Sigmoid colon (tissue), 6 donors: ENCODE measurements at regions not wholly inside any gene's neighbourhood (a gene's known extent, or its start where the extent isn't known, plus 50 kb on each side); places are given as distances from the start of the nearest gene placed in this dataset.
"Not testable (repeated sequence)": the region's sequence is repeated elsewhere in the genome, so short reads cannot be mapped to it uniquely, and the experiment has no call there.

Experiments used
- DNase-seq: peaks from one replicate; pipeline ENCODE4 v3.0.0-alpha.2; 2019
- H3K27ac ChIP-seq, 4 donors: fragments of 200-600 bp; sonication (generic); one replicate each; pipeline ENCODE4 v1.5.1; 2016 to 2019; ENCODE audit warnings: mild to moderate bottlenecking in 1 of 4
- H3K27me3 ChIP-seq, 3 donors: fragments of 200-600 bp; sonication (generic); one replicate each; pipeline ENCODE4 v1.5.1; 2019; ENCODE audit warnings: mild to moderate bottlenecking in 1 of 3
- H3K36me3 ChIP-seq, 4 donors: fragments of 200-600 bp; sonication (generic); one replicate each; pipeline ENCODE4 v1.5.1; 2016 to 2019
- H3K4me1 ChIP-seq, 4 donors: fragments of 200-600 bp; sonication (generic); one replicate each; pipeline ENCODE4 v1.5.1; 2017 to 2019
- H3K4me3 ChIP-seq, 4 donors: fragments of 200-600 bp; sonication (generic); one replicate each; pipeline ENCODE4 v1.5.1; 2017 to 2019; ENCODE audit warnings: mild to moderate bottlenecking in 2 of 4, moderate library complexity in 1 of 4
- H3K9me3 ChIP-seq, 4 donors: fragments of 200-600 bp in 3 of 4; sonication (generic) in 3 of 4; one replicate each; pipeline versions ENCODE4 v1.5.1 to v1.6.1; 2013 to 2019
- EP300 ChIP-seq, 4 donors: sonication (generic); formaldehyde crosslinking; IDR thresholded peaks; one replicate each; pipeline ENCODE4 v1.6.1; 2017; ENCODE audit warnings: antibody characterized with exemption in 4 of 4
- POLR2A ChIP-seq, 2 donors: fragments of 450-650 bp; IDR thresholded peaks; one replicate each; pipeline ENCODE4 v1.6.1; 2016; ENCODE audit warnings: antibody characterized with exemption in 2 of 2, mild to moderate bottlenecking in 2 of 2, moderate library complexity in 2 of 2
- POLR2AphosphoS5 ChIP-seq, 4 donors: sonication (generic); formaldehyde crosslinking; IDR thresholded peaks; one replicate each; pipeline ENCODE4 v1.6.1; 2017; ENCODE audit warnings: antibody characterized with exemption in 4 of 4
- WGBS, 2 donors: extraction: QIAGEN DNeasy Blood & Tissue Kit; methylation state at CpG; one replicate each; pipeline ENCODE4 v1.1.7; 2013; 5-methylcytosine and 5-hydroxymethylcytosine counted together
- intact Hi-C: fragments of 100-400 bp; cut with DNase I; formaldehyde crosslinking; loops from one replicate; pipeline ENCODE4 v1.15.1; 2023
- TF ChIP-seq, protein P1 (sequence below), 4 experiments: fragments of 450-650 bp in 3 of 4; fragments of 200-600 bp in 1 of 4; IDR thresholded peaks; one replicate each; pipeline ENCODE4 v1.5.1; 2016 to 2019; ENCODE audit warnings: antibody characterized with exemption in 4 of 4, mild to moderate bottlenecking in 3 of 4, moderate library complexity in 2 of 4
- donor health status: healthy with polysubstance abuse.
- donor health status: healthy.

GRCh38 chr2:89797320-89798038, 1106.0 kb downstream of the RPIA start:
- TF ChIP-seq, protein P1, sequence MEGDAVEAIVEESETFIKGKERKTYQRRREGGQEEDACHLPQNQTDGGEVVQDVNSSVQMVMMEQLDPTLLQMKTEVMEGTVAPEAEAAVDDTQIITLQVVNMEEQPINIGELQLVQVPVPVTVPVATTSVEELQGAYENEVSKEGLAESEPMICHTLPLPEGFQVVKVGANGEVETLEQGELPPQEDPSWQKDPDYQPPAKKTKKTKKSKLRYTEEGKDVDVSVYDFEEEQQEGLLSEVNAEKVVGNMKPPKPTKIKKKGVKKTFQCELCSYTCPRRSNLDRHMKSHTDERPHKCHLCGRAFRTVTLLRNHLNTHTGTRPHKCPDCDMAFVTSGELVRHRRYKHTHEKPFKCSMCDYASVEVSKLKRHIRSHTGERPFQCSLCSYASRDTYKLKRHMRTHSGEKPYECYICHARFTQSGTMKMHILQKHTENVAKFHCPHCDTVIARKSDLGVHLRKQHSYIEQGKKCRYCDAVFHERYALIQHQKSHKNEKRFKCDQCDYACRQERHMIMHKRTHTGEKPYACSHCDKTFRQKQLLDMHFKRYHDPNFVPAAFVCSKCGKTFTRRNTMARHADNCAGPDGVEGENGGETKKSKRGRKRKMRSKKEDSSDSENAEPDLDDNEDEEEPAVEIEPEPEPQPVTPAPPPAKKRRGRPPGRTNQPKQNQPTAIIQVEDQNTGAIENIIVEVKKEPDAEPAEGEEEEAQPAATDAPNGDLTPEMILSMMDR (IDR thresholded peaks at IDR 0.05): no peak
- TF ChIP-seq EP300 (IDR thresholded peaks at IDR 0.05) (no peak), POLR2AphosphoS5 (IDR thresholded peaks at IDR 0.05) (no peak), POLR2A (IDR thresholded peaks at IDR 0.05) (no peak)
- 81 to 87% methylated on average over 15 of the region's 15 CpGs for WGBS, 2 donors
- Histone ChIP-seq H3K27me3 (no peaks in the 10 kb centered on the region), H3K4me1 (no peaks in the 10 kb centered on the region), H3K9me3 (peaks cover 0 to 45% (median 27%) of the 10 kb centered on the region in 4 donors), H3K4me3 (no peak overlapping the region), H3K27ac (no peak overlapping the region), H3K36me3 (no peaks in the 10 kb centered on the region)
- DNase-seq: no peak
- intact Hi-C loops: no loop called here

GRCh38 chr2:89801207-89801606, 1109.7 kb downstream of the RPIA start:
- H3K27ac ChIP-seq, H3K4me1 ChIP-seq, DNase-seq, H3K4me3 ChIP-seq, H3K27me3 ChIP-seq, H3K36me3 ChIP-seq, intact Hi-C loops: not testable (repeated sequence)
- H3K9me3 ChIP-seq: peaks cover 0 to 54% (median 26%) of the 10 kb centered on the region in 4 donors
- 83 to 89% methylated on average over 18 of the region's 18 CpGs for WGBS, 2 donors

DNA sequence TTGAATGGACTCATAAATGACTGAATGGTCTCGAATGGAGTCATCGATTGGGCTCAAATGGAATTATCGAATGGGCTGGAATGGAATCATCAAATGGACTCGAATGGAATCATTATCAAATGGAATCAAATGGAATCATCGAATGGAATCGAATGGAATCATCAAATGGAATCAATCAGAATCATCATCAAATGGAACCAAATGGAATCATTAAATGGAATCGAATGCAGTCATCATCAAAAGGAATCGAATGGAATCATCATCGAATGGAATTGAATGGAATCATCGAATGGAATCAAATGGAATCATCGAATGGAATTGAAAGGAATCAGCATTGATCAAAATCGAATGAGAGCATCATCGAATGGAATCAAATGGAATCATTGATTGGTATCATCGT, 1114.9 kb downstream of the RPIA start:
- intact Hi-C loops, H3K27ac ChIP-seq, H3K4me3 ChIP-seq, H3K27me3 ChIP-seq, H3K4me1 ChIP-seq, H3K36me3 ChIP-seq, DNase-seq: not testable (repeated sequence)
- peaks cover 2 to 44% (median 32%) of the 10 kb centered on the region in 4 donors for H3K9me3 ChIP-seq
- 83 to 88% methylated on average over 14 of the region's 14 CpGs for WGBS, 2 donors

GRCh38 chr2:89811295-89811694, 1119.8 kb downstream of the RPIA start:
- Histone ChIP-seq H3K27ac (no peak overlapping the region), H3K27me3 (no peaks in the 10 kb centered on the region), H3K9me3 (peaks cover 4 to 61% (median 26%) of the 10 kb centered on the region in 4 donors), H3K36me3 (no peaks in the 10 kb centered on the region), H3K4me1 (no peaks in the 10 kb centered on the region), H3K4me3 (no peak overlapping the region)
- intact Hi-C loops: no loop called here
- TF ChIP-seq EP300 (IDR thresholded peaks at IDR 0.05) (no peak), POLR2A (IDR thresholded peaks at IDR 0.05) (no peak), POLR2AphosphoS5 (IDR thresholded peaks at IDR 0.05) (no peak)
- TF ChIP-seq, protein P1 (IDR thresholded peaks at IDR 0.05): no peak
- DNase-seq: no peak
- WGBS, 2 donors: 78 to 84% methylated on average over 11 of the region's 11 CpGs

- H3K36me3 ChIP-seq, DNase-seq, H3K27me3 ChIP-seq, intact Hi-C loops, H3K4me1 ChIP-seq, H3K27ac ChIP-seq, H3K4me3 ChIP-seq: not testable (repeated sequence)
- WGBS, 2 donors: 77 to 89% methylated on average over 14 of the region's 14 CpGs
- peaks cover 4 to 56% (median 22%) of the 10 kb centered on the region in 4 donors for H3K9me3 ChIP-seq
These were observed 1120.4 kb downstream of the RPIA start for GRCh38 chr2:89811910-89812309.

GRCh38 chr2:89814359-89814758, 1122.9 kb downstream of the RPIA start:
- H3K27ac ChIP-seq, intact Hi-C loops, H3K4me3 ChIP-seq, H3K4me1 ChIP-seq, H3K36me3 ChIP-seq, DNase-seq, H3K27me3 ChIP-seq: not testable (repeated sequence)
- H3K9me3 ChIP-seq: peaks cover 4 to 65% (median 23%) of the 10 kb centered on the region in 4 donors
- WGBS, 2 donors: 87 to 93% methylated on average over 16 of the region's 16 CpGs

- DNase-seq: no peak
- Histone ChIP-seq H3K27me3 (no peaks in the 10 kb centered on the region), H3K4me1 (no peaks in the 10 kb centered on the region), H3K4me3 (no peak overlapping the region), H3K9me3 (peaks cover 0 to 69% (median 19%) of the 10 kb centered on the region in 4 donors), H3K27ac (no peak overlapping the region), H3K36me3 (no peaks in the 10 kb centered on the region)
- TF ChIP-seq, protein P1 (IDR thresholded peaks at IDR 0.05): no peak
- WGBS, 2 donors: 86 to 89% methylated on average over 12 of the region's 12 CpGs
- intact Hi-C loops: no loop called here
These were observed 1127.4 kb downstream of the RPIA start for GRCh38 chr2:89818873-89819272.
